WTC11 (cell line): ENCODE measurements at regions not wholly inside any gene's neighbourhood (a gene's known extent, or its start where the extent isn't known, plus 50 kb on each side); places are given as distances from the start of the nearest gene placed in this dataset.

Experiments used
- ATAC-seq: fragments of 200-7000 bp; cut with Tn5 transposase; 2 replicates; pipeline ENCODE4 v1.10.0; 2021; ENCODE audit warnings: mild to moderate bottlenecking, moderate library complexity
- CTCF ChIA-PET: fragments of 300-600 bp; sonication (Branson Sonifier 250); formaldehyde crosslinking; loops from one replicate; lab custom pipeline; 2021; ENCODE audit warnings: antibody characterized with exemption; lab: Charles Lee
- POLR2A ChIA-PET: fragments of 350-600 bp; sonication (Branson Sonifier 250); formaldehyde crosslinking; loops from one replicate; lab custom pipeline; 2021; ENCODE audit warnings: antibody characterized with exemption; lab: Charles Lee
- DNase-seq: peaks from one replicate; pipeline ENCODE4 v3.0.0; 2021; ENCODE audit warnings: low spot score
- H3K27ac Mint-ChIP-seq: 2 replicates; pipeline ENCODE4 v1.8.0; 2021; ENCODE audit warnings: mixed read lengths
- H3K27me3 Mint-ChIP-seq: 2 replicates; pipeline ENCODE4 v1.8.0; 2021; ENCODE audit warnings: low read depth, mild to moderate bottlenecking, moderate library complexity, mixed read lengths
- H3K36me3 Mint-ChIP-seq: 2 replicates; pipeline ENCODE4 v1.8.0; 2021; ENCODE audit warnings: mixed read lengths
- H3K4me1 Mint-ChIP-seq: 2 replicates; pipeline ENCODE4 v1.8.0; 2022; ENCODE audit warnings: mixed read lengths
- H3K4me3 Mint-ChIP-seq: 2 replicates; pipeline ENCODE4 v1.8.0; 2021; ENCODE audit warnings: mild to moderate bottlenecking, moderate library complexity, mixed read lengths
- H3K9me3 Mint-ChIP-seq: 2 replicates; pipeline ENCODE4 v1.8.0; 2021; ENCODE audit warnings: mixed read lengths
- ATF3 ChIP-seq: sonication (generic); formaldehyde crosslinking; conservative IDR thresholded peaks from 2 replicates; pipeline ENCODE4 v1.8.1; 2022; ENCODE audit warnings: mild to moderate bottlenecking, missing genetic modification reagents
- CDX4 ChIP-seq: fragments of 250-450 bp; sonication (Bioruptor Pico); IDR thresholded peaks from 2 replicates; pipeline ENCODE4 v1.9.0; 2021; ENCODE audit warnings: moderate library complexity, mild to moderate bottlenecking, inconsistent platforms, borderline replicate concordance
- CREM ChIP-seq: sonication (generic); formaldehyde crosslinking; IDR thresholded peaks from 2 replicates; pipeline ENCODE4 v1.8.1; 2022; ENCODE audit warnings: mild to moderate bottlenecking, missing genetic modification reagents, moderate library complexity
- CTCF ChIP-seq: fragments of 200-600 bp; IDR thresholded peaks from 2 replicates; pipeline ENCODE4 v1.8.0; 2022; ENCODE audit warnings: antibody characterized with exemption
- ELF4 ChIP-seq: sonication (generic); formaldehyde crosslinking; IDR thresholded peaks from 2 replicates; pipeline ENCODE4 v1.8.1; 2022; ENCODE audit warnings: low read depth, mild to moderate bottlenecking, moderate library complexity, missing genetic modification reagents
- KAT7 ChIP-seq: sonication (generic); formaldehyde crosslinking; IDR thresholded peaks from 2 replicates; pipeline ENCODE4 v1.8.1; 2023; ENCODE audit warnings: missing genetic modification reagents, mild to moderate bottlenecking, borderline replicate concordance
- NR2C2 ChIP-seq: sonication (generic); formaldehyde crosslinking; IDR thresholded peaks from 2 replicates; pipeline ENCODE4 v1.8.0; 2022; ENCODE audit warnings: mild to moderate bottlenecking, missing genetic modification reagents
- OVOL2 ChIP-seq: fragments of 250-450 bp; sonication (Bioruptor Pico); IDR thresholded peaks from 2 replicates; pipeline ENCODE4 v1.9.0; 2021; ENCODE audit warnings: mild to moderate bottlenecking, borderline replicate concordance
- PRRX2 ChIP-seq: fragments of 250-450 bp; sonication (Bioruptor Pico); IDR thresholded peaks from 2 replicates; pipeline ENCODE4 v1.8.0; 2021; ENCODE audit warnings: mild to moderate bottlenecking
- RELA ChIP-seq: sonication (generic); formaldehyde crosslinking; IDR thresholded peaks from 2 replicates; pipeline ENCODE4 v1.8.1; 2022; ENCODE audit warnings: missing genetic modification reagents, mild to moderate bottlenecking, borderline replicate concordance
- USF1 ChIP-seq: sonication (generic); formaldehyde crosslinking; IDR thresholded peaks from 2 replicates; pipeline ENCODE4 v1.8.0; 2022; ENCODE audit warnings: mild to moderate bottlenecking, missing genetic modification reagents
- ZBTB21 ChIP-seq: sonication (generic); formaldehyde crosslinking; IDR thresholded peaks from 2 replicates; pipeline ENCODE4 v1.8.1; 2023; ENCODE audit warnings: mild to moderate bottlenecking, missing genetic modification reagents, borderline replicate concordance
- ZSCAN18 ChIP-seq: fragments of 250-450 bp; sonication (Bioruptor Pico); IDR thresholded peaks from 2 replicates; pipeline ENCODE4 v2.1.2; 2022; ENCODE audit warnings: mild to moderate bottlenecking, moderate library complexity
- TF ChIP-seq, protein P1 (sequence below): sonication (generic); formaldehyde crosslinking; IDR thresholded peaks from 2 replicates; pipeline ENCODE4 v1.8.1; 2022; ENCODE audit warnings: mild to moderate bottlenecking, moderate library complexity, missing genetic modification reagents
- TF ChIP-seq, protein P2 (sequence below): fragments of 250-450 bp; sonication (Bioruptor Pico); IDR thresholded peaks from 2 replicates; pipeline ENCODE4 v1.9.0; 2021; ENCODE audit warnings: mild to moderate bottlenecking
- TF ChIP-seq, protein P3 (sequence below): fragments of 250-450 bp; sonication (Bioruptor Pico); IDR thresholded peaks from 2 replicates; pipeline ENCODE4 v1.9.0; 2021; ENCODE audit warnings: mild to moderate bottlenecking

DNA sequence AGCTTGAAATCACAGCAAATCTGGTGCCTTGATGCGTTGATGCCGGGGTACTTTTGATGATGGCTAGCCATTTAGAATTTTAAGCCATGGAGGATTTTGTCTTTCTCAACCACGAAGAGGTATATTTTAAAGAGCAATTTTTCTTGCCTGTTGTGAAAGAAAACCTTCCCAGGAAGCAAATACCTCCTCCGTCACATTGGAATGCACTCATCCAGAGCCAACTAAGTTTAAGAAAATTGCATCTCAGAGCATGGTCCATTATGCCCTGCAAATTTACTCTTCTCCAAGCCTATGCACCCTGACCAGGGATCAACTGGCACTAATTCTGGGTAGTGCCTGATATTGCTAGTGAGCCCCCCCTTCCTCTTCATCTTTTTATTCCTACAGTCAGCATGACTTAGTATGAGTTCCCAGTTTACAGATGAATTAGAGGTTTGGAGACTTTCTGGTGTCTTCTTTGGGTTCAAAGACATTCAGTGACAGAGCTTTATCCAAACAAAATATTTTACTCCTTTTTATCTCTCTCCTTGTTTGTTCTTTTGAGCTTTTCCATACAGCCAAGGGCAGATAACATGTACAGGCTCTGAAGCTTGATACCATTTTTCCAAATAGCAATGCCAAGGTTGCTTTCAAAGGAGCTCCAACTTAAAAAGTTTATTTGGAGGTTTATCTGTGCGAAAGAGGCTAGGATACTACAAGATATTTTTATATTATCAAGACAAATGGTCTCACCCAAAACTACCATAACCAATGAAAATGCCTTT, 56.6 kb upstream of the ANK3 start (continued):
- TF ChIP-seq, protein P1, sequence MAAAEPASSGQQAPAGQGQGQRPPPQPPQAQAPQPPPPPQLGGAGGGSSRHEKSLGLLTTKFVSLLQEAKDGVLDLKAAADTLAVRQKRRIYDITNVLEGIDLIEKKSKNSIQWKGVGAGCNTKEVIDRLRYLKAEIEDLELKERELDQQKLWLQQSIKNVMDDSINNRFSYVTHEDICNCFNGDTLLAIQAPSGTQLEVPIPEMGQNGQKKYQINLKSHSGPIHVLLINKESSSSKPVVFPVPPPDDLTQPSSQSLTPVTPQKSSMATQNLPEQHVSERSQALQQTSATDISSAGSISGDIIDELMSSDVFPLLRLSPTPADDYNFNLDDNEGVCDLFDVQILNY, result no peak
- TF ChIP-seq CREM (CRISPR knock-in tag) (no peak), KAT7 (no peak), RELA (no peak), ELF4 (CRISPR knock-in tag) (no peak)

DNA sequence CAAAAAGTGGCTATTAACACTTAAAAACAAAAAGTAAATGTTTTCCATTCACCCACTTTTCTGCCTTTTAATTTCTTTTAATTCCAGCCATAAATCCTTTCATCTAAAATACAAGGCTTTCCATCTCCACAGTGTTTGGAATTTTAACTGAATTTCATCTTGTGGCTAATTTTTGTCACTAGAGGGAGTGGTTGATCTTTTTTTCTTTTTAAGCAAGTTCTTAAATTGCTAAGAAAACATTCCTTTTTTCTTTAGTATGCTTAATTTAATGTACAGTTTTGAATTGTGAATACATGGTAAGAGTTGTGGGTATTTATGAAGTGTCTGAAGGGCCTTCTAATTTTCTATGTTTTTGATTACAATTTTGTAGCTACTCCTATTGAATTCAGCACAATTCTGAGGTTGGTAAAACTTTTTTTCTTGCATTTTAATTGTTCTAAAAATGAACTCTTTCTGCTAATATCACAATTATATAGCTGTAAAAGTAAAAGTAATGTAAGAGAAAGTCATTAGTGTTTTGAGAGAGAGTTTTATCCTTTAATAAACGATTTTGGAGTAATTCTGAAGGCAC, 54.9 kb upstream of the ANK3 start:
- DNase-seq (no peak), ATAC-seq (no peak)
- H3K9me3 Mint-ChIP-seq, result no peaks in the 10 kb centered on the region
- no peaks in the 10 kb centered on the region for H3K27me3 Mint-ChIP-seq
- H3K27ac Mint-ChIP-seq, result no peak overlapping the region
- no peaks in the 10 kb centered on the region for H3K36me3 Mint-ChIP-seq
- ChIA-PET POLR2A (no interaction called here), CTCF (interaction anchor here (0.6 to 1.6 kb wide), 4 partner anchors 9 to 1383 kb away, joined by 3 to 6 read pairs (median 4); no protein-coding TSS in a partner anchor)
- no peak overlapping the region for H3K4me3 Mint-ChIP-seq
- TF ChIP-seq, protein P2, sequence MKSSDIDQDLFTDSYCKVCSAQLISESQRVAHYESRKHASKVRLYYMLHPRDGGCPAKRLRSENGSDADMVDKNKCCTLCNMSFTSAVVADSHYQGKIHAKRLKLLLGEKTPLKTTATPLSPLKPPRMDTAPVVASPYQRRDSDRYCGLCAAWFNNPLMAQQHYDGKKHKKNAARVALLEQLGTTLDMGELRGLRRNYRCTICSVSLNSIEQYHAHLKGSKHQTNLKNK (CRISPR knock-in tag), result no peak
- TF ChIP-seq, protein P3, sequence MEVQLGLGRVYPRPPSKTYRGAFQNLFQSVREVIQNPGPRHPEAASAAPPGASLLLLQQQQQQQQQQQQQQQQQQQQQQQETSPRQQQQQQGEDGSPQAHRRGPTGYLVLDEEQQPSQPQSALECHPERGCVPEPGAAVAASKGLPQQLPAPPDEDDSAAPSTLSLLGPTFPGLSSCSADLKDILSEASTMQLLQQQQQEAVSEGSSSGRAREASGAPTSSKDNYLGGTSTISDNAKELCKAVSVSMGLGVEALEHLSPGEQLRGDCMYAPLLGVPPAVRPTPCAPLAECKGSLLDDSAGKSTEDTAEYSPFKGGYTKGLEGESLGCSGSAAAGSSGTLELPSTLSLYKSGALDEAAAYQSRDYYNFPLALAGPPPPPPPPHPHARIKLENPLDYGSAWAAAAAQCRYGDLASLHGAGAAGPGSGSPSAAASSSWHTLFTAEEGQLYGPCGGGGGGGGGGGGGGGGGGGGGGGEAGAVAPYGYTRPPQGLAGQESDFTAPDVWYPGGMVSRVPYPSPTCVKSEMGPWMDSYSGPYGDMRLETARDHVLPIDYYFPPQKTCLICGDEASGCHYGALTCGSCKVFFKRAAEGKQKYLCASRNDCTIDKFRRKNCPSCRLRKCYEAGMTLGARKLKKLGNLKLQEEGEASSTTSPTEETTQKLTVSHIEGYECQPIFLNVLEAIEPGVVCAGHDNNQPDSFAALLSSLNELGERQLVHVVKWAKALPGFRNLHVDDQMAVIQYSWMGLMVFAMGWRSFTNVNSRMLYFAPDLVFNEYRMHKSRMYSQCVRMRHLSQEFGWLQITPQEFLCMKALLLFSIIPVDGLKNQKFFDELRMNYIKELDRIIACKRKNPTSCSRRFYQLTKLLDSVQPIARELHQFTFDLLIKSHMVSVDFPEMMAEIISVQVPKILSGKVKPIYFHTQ (CRISPR knock-in tag), result no peak
- TF ChIP-seq OVOL2, result no peak
- no peak for TF ChIP-seq ZBTB21 (CRISPR knock-in tag)
- no peak for TF ChIP-seq NR2C2 (CRISPR knock-in tag)
- no peak for TF ChIP-seq PRRX2
- TF ChIP-seq CDX4 (CRISPR knock-in tag), result no peak
- no peak for TF ChIP-seq CTCF
- no peak for TF ChIP-seq ATF3 (CRISPR knock-in tag)
- no peak for TF ChIP-seq USF1
- TF ChIP-seq ZSCAN18 (CRISPR knock-in tag), result no peak
- no peak for TF ChIP-seq KAT7
- peaks cover 28% of the 10 kb centered on the region for H3K4me1 Mint-ChIP-seq
